ENCODE measurements at regions not wholly inside any gene's neighbourhood (a gene's known extent, or its start where the extent isn't known, plus 50 kb on each side); places are given as distances from the start of the nearest gene placed in this dataset.

DNA sequence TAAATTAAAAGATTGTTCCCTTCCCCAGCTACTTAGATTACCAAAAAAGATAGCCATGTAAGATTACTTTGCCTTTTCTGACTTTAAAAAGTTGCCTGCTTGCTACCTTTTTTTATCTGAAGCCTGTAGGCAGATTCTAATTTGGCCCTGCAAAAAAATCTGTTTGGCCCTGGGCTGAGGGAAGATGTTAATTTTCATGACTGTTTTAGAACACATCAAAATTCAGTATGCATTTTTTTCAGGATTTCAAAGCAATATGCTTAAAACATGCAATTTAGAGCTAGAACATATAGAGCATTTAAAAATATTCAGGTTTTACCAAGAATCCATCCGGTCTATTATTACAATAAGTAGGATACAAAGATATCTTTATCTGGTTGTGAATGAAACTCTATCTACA lies 563.6 kb downstream of the NR2F1-AS1 start:
- H3K9me3 ChIP-seq, result no peaks in the 10 kb centered on the region
- no peaks in the 10 kb centered on the region for H3K27me3 ChIP-seq
- WGBS, 2 donors, result 96 to 97% methylated on average over 1 of the region's 1 CpG
- DNase-seq, result no peak
- no peaks in the 10 kb centered on the region for H3K36me3 ChIP-seq
- H3K27ac ChIP-seq, result no peak overlapping the region
- intact Hi-C loops (cut with DNase I), result no loop called here
- TF ChIP-seq POLR2A (IDR thresholded peaks at IDR 0.05), result no peak
- H3K4me3 ChIP-seq (replicated peaks in 1 of 3), result no peak overlapping the region
- H3K4me1 ChIP-seq, result no peaks in the 10 kb centered on the region

DNA sequence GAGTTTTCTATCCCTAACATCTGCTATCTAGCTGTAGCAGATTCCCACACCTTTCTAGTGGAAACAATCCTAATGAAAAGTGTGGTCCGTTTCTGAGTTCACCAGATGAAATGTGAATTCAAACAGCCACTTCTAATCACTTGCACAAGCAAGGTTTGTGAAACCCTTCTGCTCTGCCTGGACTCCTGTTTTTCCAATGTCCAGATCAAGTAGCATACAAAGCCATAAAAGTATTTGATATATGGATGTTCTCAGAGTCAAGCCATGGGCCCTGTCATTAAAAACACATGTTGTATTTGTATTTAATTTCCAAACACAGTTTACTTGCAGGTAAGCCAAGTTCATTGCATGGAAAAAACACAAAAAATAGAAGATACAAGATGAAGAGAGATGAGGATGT lies 570.4 kb downstream of the NR2F1-AS1 start:
- H3K4me1 ChIP-seq, result no peaks in the 10 kb centered on the region
- intact Hi-C loops (cut with DNase I), result no loop called here
- H3K9me3 ChIP-seq, result no peaks in the 10 kb centered on the region
- TF ChIP-seq POLR2A (IDR thresholded peaks at IDR 0.05) (no peak), CTCF (IDR thresholded peaks at IDR 0.05) (no peak)
- H3K27me3 ChIP-seq, result no peaks in the 10 kb centered on the region
- no peak for DNase-seq
- 73 to 91% methylated on average over 1 of the region's 1 CpG for WGBS, 2 donors
- no peak overlapping the region for H3K27ac ChIP-seq
- H3K36me3 ChIP-seq, result no peaks in the 10 kb centered on the region
- no peak overlapping the region for H3K4me3 ChIP-seq (replicated peaks in 1 of 3)

DNA sequence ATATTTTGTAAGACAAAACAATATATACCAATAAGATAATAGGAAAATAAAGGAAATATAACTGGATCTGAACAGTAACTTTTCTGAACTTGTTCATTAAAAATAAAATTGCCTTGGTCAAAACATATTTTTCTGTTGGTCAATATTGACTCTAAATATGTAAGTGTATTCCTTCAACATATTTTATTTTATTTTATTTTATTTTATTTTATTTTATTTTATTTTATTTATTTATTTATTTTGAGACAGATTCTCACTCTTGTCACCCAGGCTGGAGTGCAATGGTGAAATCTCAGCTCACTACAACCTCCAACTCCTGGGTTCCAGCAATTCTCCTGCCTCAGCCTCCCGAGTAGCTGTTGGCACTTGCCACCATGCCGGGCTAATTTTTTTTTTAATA lies 571.0 kb downstream of the NR2F1-AS1 start:
- intact Hi-C loops (cut with DNase I), result no loop called here
- H3K36me3 ChIP-seq, result no peaks in the 10 kb centered on the region
- no peak for DNase-seq
- TF ChIP-seq POLR2A (IDR thresholded peaks at IDR 0.05), result no peak
- no peak for TF ChIP-seq CTCF (IDR thresholded peaks at IDR 0.05)
- WGBS, 2 donors, result 96% methylated on average over 2 of the region's 2 CpGs
- no peak overlapping the region for H3K27ac ChIP-seq
- no peaks in the 10 kb centered on the region for H3K4me1 ChIP-seq
- no peak overlapping the region for H3K4me3 ChIP-seq (replicated peaks in 1 of 3)
- no peaks in the 10 kb centered on the region for H3K27me3 ChIP-seq
- H3K9me3 ChIP-seq, result no peaks in the 10 kb centered on the region

DNA sequence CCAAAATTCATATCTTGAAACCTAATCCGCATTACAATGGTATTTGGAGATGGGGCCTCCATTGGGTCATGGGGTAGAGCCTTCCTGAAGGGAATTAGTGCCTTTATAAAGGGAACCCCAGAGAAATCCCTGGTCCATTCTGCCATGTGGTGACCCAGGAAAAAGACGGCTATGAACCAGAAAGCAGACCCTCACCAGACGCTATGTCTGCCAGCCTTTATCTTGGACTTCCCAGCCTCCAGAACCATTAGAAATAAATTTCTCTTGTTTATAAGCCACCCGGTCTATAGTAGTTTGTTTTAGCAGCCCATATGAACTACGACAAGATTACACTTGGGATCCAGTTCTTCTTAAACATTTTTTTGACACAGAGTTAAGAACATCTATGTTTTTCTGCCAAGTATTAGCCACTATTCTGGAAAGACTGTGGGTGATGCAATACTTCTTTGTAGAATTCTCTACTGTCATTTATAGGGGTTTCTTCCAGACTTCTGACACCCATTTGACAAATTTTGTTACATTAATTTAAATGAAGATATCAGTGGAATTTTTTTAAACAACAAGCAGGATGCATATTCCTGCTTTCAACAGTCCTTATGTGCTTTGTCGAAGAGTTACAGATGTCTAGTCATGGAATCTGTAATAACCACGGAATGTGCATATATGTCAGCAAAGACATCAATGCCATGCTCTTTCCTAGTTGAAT lies 572.4 kb downstream of the NR2F1-AS1 start:
- Histone ChIP-seq H3K4me1 (no peaks in the 10 kb centered on the region), H3K36me3 (no peaks in the 10 kb centered on the region), H3K27ac (no peak overlapping the region), H3K9me3 (no peaks in the 10 kb centered on the region), H3K27me3 (no peaks in the 10 kb centered on the region), H3K4me3 (replicated peaks in 1 of 3) (no peak overlapping the region)
- no peak for DNase-seq
- TF ChIP-seq CTCF (IDR thresholded peaks at IDR 0.05) (no peak), POLR2A (IDR thresholded peaks at IDR 0.05) (no peak)
- intact Hi-C loops (cut with DNase I), result no loop called here
- 85 to 89% methylated on average over 7 of the region's 7 CpGs for WGBS, 2 donors

DNA sequence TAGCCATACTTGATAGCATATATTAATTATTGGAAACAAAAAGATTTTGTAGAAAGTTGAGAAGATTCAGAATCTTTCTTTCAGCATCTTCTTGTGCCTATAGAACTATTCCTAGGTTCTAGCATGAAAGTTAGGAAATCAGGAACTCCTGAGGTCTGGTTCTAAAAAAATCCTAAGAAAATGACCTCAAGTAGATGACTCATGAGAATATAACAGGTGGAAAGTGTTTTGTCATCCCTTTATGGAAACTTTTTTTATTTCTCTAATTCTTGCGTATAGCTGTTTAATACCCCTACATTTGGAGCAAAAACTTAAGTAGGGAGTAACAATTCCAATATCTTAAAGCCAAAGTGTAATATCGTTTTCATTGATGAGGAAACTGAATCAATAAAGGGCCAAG lies 574.1 kb downstream of the NR2F1-AS1 start:
- H3K27ac ChIP-seq, result no peak overlapping the region
- WGBS, 2 donors, result 46 to 83% methylated on average over 2 of the region's 2 CpGs
- no peak for TF ChIP-seq CTCF (IDR thresholded peaks at IDR 0.05)
- TF ChIP-seq POLR2A (IDR thresholded peaks at IDR 0.05), result no peak
- DNase-seq, result no peak
- H3K36me3 ChIP-seq, result no peaks in the 10 kb centered on the region
- intact Hi-C loops (cut with DNase I), result no loop called here
- H3K4me3 ChIP-seq (replicated peaks in 1 of 3), result no peak overlapping the region
- no peaks in the 10 kb centered on the region for H3K4me1 ChIP-seq
- H3K9me3 ChIP-seq, result no peaks in the 10 kb centered on the region
- no peaks in the 10 kb centered on the region for H3K27me3 ChIP-seq

Measured in thyroid gland (tissue), 4 donors.